ENCODE measurements at regions not wholly inside any gene's neighbourhood (a gene's known extent, or its start where the extent isn't known, plus 50 kb on each side); places are given as distances from the start of the nearest gene placed in this dataset.
A peak's percentile ranks its signal among the peaks of the same experiment; 100 is the strongest.
"Not testable (repeated sequence)": the region's sequence is repeated elsewhere in the genome, so short reads cannot be mapped to it uniquely, and the experiment has no call there.

- not testable (repeated sequence) for DNase-seq
Measured at GRCh38 chr10:22467393-22467792, 122.1 kb downstream of the SPAG6 start.

DNA sequence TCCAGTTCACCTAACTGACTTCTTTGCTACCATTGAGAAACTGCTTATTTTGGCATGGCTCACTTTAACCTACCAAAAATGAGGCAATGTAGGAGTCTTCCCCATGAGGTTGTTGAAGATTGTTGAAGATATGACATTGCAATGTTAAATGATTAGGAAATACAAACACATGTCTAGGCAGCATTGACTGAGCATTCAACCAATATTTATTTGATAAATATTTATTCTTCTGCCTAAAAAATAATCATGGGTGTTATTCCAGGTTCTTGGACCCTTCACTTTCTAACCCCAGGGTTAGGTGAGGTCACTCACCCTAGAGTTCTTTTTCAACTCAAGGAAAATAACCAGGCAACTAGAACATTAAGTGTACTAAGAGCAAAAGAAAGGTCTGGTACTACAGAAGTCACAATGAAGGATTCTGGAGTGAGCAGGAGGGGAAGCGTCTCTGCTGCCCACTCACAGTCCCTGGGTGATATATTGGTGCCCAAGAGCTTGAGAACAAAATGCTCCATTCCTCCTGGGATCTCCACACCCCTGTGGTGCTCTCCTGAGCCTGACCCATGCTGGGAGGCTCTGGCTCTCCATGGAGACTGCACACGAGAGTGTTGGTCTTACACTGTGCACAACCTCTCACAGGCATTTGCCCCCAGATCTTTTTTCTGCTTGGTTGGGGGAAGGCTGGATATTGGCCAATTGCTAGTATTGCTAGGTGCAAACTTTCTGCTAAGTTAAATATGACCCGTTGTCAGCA is 123.4 kb downstream of the SPAG6 start:
- no peak for DNase-seq

GRCh38 chr10:22473044-22473443 is 127.7 kb downstream of the SPAG6 start:
- no peak for DNase-seq

DNA sequence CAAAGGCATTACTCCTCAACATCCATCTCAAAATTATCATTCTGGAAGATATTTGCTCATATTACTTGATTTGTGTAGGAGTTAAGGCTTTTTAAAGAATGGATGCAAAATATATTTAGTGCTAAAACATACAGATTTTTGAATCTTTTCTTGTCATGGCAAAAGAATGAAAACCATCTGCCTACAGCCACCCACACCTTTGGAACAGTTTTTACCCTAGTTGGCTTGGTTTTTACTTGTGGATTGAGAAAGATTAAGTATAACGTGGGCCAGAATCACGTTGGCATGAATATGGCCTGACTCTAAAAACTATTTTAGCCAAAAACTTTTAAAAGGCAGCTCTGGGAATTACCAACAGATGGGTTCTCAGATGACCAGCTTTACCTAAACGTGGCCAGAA is 128.2 kb downstream of the SPAG6 start:
- no peak for DNase-seq

DNA sequence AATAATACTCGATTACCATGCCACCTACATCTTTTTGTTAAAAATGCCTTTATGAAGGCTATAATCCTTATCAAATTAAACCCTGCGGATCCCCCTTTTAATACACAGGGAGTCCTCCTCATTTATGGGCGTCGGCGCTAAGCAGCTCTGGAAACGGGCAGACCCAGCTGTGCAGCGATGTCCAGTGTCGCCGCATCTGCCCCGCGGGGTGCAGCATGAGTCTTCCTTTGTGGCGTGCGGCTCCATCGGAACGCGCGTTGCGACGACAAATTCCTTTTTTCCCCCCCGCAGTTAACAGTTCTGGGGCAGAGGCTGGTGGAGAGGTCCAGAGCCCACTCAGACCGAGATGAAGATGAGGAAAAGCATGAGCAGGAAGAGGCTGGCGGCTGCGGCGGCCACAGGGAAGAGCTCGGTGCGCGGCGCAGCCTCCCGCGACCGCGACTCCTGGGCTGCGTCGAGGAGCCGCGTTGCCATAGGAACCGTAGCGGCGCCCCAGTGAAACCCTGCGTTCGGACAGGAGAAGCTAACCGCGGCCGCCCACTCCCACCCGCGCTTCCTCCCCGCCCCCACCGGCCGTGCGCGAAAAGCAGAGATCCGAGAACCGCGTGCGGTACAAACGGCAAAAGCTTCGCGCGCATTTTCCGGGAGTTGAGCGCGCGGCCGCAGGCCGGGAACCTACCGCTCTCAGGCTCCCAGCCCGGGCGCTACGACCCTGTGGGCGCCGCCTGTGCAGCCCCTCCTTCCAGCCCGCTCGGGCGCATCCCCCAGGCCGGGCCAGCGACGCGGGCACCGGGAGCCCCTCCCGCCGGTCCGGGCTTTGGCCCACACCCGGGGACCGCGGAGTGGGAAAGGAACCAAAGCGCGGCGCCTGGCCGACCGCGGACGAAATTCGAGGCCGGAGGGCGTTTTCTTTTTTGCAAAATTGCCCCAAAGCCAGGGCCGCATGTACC is 130.6 kb downstream of the SPAG6 start:
- peak; percentile 63 to 65 for DNase-seq

DNA sequence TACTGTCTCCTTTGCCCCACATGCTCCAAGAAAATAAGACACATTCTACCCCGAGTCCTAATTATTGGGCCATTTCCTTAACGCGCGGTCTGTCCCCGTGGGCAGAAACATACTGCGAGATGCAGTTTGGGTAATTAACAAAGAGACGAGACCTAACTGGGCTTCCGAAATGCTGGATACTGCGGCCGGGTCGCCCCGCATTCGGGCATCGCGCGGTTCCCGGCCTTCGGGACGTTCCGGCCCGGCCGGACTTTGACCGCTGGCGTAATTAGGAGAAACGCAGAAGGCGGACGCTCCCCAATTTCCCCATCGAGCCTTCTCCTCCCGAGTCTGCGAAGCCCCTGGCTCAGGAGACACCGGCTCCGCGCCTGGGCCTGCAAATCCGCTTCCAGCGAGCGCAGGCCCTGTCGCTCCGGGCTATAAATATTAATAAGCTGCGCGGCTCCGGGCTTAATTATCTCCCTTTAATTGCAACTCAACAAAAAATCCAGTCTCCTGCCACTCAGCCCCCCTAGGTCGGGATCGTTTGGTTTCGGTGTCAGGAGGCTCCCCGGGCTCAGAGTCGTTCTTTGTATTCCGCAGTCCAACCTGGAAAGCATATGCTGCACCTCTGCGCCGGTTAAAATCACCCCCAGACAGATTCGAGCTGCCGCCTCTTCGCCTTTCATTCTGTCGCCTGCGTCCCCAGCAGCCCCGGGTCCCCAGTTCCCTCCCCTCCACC is 131.5 kb downstream of the SPAG6 start:
- DNase-seq: peak; percentile 22 to 31

DNA sequence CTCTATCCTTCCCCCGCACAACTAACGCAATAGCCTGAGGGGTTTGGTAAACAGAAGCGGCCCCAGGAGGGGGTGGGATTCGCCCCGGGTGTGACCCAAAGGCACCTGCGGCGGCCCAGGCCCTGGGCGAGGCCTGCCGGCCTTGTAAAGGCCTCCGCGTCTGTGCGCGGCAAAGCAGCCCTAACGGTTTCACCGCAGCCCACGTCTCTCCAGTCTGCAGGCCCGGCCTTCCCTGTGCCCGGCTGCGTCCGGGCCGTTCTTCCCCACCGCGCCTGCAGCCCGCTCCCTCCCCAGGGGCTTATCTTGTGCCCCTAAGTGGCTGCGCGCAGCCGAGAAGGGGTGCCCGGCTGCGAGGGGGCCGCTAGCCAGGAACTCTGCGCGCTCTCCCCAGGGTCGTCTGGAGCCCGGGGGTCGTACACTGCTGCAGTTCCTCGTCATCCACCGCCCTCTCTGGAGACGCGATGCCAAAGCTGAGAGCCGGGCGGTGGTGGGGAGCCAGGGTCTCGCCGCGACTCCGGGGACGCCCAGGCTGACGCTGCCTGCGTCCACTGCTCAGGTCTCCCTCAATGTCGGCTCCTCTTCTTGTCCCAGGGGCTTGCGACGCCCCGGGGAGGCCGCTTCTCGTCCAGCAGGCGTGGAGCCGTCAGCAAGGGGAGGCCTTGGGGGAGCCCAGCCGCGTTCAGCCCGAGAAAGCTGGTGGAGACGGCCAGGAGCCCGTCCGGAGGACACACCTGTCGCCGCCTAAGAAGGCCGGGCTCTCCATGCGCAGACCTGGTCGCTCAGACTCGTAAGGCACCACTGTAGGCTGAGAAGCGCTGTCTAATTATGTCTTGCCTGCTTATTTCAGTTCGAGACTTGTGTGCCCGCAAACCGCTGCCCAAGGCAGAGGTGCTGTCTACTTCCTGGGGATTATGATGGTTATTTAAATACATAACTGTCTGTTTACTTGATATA is 132.3 kb downstream of the SPAG6 start:
- DNase-seq: no peak

GRCh38 chr10:22478555-22479334 is 133.4 kb downstream of the SPAG6 start:
- DNase-seq: no peak

DNA sequence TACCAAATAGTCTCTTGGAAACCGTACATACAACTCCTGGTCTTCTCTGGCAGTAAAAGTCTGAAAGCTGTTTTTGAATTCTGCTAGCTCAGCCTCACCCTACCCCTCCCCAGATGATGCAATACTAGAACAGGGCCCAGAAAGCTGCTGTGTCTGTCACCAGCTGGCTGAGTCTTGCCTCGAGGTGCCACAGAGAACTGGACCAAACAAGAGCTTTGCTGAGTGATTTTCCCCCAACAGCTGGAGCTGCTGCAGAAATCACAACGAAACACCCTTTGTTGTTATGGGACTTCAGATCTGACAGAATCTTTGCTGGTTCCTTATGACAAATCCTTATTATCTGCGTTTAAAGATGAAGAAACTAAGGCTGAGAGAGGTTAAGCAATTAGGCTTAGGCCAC is 134.1 kb downstream of the SPAG6 start:
- no peak for DNase-seq

GRCh38 chr10:22481106-22481505 is 135.8 kb downstream of the SPAG6 start:
- no peak for DNase-seq

DNA sequence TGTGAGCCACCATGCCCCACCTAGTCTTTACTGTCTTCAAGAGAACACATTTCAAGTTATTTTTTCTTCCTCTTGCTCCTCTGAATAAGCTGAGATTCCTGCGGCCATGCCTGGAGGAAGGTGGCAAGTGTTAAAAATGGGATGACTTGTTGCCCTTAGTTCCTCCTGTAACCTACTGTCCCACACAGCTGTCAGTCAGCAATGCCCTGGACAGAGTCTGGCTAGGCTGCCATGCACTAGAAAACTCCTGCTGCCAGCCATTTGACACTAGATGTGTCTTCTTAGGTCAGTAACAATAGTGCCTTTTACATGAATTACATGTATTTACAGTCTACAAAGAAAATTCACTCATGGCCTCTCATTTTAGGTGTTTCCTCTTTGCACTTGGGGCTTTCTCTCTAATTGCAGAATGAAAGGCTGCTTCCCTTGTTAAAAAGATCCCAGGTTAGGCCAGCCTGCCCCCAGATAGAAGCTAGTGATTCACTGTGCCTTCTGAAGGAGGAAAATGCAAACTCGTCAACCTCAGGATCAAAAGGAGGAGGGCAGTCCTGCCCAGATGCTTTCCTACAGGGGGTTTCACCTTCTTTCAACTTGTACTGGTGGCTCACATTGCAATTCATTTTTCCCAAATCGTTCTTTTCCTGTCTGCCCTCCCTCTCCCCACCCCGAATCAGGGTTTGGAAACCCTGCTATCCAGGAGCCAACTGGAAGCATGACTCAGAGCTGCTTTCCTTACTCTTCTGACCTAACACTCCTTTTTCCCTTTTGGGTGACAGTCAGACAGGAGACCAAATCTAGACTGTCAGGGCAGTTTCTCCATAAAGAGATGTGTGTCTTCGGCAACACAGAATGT is 136.6 kb downstream of the SPAG6 start:
- DNase-seq: no peak

DNA sequence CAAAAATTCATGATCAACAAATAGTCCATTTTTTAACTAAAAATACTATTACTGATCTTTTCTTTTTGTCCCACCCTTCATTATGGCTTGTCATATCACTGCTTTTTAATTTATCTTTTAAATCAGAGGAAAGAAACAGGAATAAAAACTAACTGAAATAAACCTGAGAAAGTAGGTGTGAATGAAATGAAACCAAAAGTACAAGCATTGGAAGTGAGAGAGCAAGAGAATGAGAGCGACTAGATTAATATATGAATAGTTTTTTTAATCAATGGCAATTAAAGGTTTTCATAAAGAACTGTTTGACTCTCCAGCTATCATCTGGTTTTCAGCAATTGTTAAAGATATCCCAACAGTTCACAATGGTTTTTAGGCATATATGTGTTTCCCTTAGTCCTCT is 137.8 kb downstream of the SPAG6 start:
- no peak for DNase-seq
